Ectodermal cell (in vitro differentiated cells): ENCODE measurements at regions not wholly inside any gene's neighbourhood (a gene's known extent, or its start where the extent isn't known, plus 50 kb on each side); places are given as distances from the start of the nearest gene placed in this dataset.

Experiments
- H3K27ac ChIP-seq: 2 replicates; pipeline ENCODE4 v1.7.0; 2013; ENCODE audit warnings: mild to moderate bottlenecking, low read depth, low read length; ENCODE audit not compliant: insufficient read depth, poor library complexity, severe bottlenecking
- H3K27me3 ChIP-seq: 2 replicates; pipeline ENCODE4 v1.7.0; 2013; ENCODE audit warnings: mild to moderate bottlenecking, low read length; ENCODE audit not compliant: insufficient read depth, control insufficient read depth, poor library complexity, severe bottlenecking
- H3K36me3 ChIP-seq: one replicate; pipeline ENCODE4 v1.7.0; 2013; ENCODE audit warnings: low read length; ENCODE audit not compliant: control insufficient read depth, insufficient read depth
- H3K4me1 ChIP-seq: one replicate; pipeline ENCODE4 v1.7.0; 2013; ENCODE audit warnings: low read length; ENCODE audit not compliant: control insufficient read depth, insufficient read depth
- H3K4me3 ChIP-seq: 2 replicates; pipeline ENCODE4 v1.7.0; 2013; ENCODE audit warnings: low read depth, low read length, control low read depth; ENCODE audit not compliant: insufficient read depth
- H3K9me3 ChIP-seq: 2 replicates; pipeline ENCODE4 v1.7.0; 2013; ENCODE audit warnings: mild to moderate bottlenecking, low read length, moderate library complexity; ENCODE audit not compliant: control insufficient read depth
- WGBS, 2 experiments: methylation state at CpG; one replicate each; pipeline ENCODE4 v1.1.7; 2013; ENCODE audit warnings: missing lambda C conversion rate in 2 of 2; 5-methylcytosine and 5-hydroxymethylcytosine counted together

DNA sequence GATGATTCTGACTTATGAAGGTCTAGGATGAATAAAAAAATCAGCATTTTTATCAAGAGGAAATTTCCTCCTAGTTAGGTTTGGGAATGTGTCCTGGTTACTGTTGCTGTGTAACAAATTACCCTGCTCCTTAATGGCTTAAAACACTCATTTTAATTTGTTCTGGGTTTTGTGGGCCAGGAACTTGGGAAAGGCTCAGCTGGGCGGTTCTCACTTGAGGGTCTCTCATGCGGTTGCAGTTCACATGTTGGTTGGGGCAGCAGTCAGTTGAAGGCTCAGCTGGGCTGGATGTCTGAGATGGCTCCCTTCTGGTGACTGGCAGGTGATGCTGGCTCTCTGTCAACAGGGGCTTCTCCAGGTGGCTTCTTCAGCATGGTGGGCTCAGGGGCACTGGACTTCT lies 214.6 kb downstream of the RBM19 start:
- no peak overlapping the region for H3K4me3 ChIP-seq
- no peaks in the 10 kb centered on the region for H3K36me3 ChIP-seq
- H3K4me1 ChIP-seq: no peaks in the 10 kb centered on the region
- H3K27ac ChIP-seq: no peak overlapping the region
- no peaks in the 10 kb centered on the region for H3K27me3 ChIP-seq
- no peaks in the 10 kb centered on the region for H3K9me3 ChIP-seq
- WGBS, 2 experiments: 90 to 95% methylated on average over 2 of the region's 2 CpGs

DNA sequence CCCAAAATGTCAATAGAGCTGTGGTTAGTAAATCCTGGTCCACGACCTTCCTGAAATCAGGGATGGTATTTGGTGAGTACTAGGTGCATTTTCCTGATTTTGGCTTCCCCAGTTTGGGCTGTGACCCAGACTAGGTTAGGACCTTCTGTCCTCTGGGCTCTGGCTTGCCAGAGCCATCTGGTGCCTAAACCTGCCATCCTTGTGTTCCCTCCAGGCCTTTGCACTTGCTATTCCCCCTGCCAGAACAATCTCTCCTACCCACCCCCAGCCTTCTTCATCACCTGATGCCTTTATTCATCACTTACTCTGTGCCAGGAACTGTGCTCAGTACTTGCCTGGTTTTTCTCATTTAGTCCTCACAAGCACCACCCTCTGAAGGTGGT lies 216.7 kb downstream of the RBM19 start:
- H3K9me3 ChIP-seq: no peaks in the 10 kb centered on the region
- H3K4me1 ChIP-seq: no peaks in the 10 kb centered on the region
- H3K27me3 ChIP-seq: no peaks in the 10 kb centered on the region
- H3K4me3 ChIP-seq: no peak overlapping the region
- no peak overlapping the region for H3K27ac ChIP-seq
- H3K36me3 ChIP-seq: no peaks in the 10 kb centered on the region
- WGBS, 2 experiments: 67 to 97% methylated on average over 1 of the region's 1 CpG

DNA sequence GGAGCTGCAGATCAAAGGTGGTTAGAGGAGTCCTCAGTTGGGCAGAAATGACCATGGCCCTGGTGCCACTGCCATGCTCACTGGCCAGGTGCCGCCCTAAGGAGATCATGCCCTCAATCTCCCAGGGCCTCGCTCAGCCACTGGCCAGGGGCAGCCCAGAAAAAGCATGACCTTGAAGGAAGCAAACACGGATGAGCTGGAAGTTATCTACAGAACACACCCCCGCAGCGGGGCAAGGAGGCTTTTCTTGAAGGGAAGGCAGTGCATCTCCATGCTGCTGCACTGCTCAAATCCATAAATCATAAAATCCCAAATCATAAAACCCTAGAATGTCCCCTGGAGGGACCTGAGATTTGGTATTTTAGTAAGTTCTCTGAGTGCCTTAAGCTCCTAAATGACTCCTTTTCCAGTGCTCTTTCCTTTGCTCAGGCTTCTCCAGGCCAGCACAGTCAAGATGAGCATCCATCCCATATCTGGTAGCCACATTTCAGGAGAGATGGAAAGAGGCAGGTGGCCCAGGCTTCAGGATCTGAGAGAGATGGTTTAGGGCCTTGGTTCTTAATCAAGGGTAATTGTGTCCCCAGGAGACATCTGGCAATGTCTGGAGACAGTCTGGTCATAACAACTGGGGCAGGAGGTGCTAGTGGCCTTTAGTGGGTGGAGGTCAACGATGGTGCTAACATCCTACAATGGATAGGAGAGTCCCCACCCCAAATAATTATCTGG lies 217.3 kb downstream of the RBM19 start:
- no peaks in the 10 kb centered on the region for H3K36me3 ChIP-seq
- H3K4me3 ChIP-seq: no peak overlapping the region
- no peak overlapping the region for H3K27ac ChIP-seq
- H3K27me3 ChIP-seq: no peaks in the 10 kb centered on the region
- no peaks in the 10 kb centered on the region for H3K4me1 ChIP-seq
- no peaks in the 10 kb centered on the region for H3K9me3 ChIP-seq
- 81 to 90% methylated on average over 6 of the region's 6 CpGs for WGBS, 2 experiments

DNA sequence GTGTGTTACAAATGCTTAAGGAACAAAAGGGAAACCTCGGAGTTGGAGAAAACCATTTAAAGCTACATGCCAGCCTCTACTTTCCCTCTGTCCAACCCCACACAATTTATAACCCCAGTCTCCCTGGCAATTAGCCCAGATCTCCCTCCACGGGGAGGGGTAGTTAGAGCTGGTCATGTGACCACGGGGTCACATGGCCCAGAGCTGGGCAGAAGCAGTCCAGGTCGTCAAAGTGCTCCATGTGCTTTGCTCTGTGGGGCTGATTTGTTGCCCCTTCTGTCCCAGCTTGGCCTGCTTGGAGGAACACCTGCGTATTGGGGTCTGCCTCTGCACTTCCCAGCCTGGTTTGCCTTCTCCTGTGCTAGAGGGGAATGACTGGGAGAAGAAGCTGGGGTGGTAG lies 219.1 kb downstream of the RBM19 start:
- Histone ChIP-seq H3K27me3 (no peaks in the 10 kb centered on the region), H3K36me3 (no peaks in the 10 kb centered on the region), H3K9me3 (no peaks in the 10 kb centered on the region), H3K4me3 (no peak overlapping the region), H3K4me1 (no peaks in the 10 kb centered on the region), H3K27ac (no peak overlapping the region)
- WGBS, 2 experiments: 78 to 86% methylated on average over 5 of the region's 5 CpGs

DNA sequence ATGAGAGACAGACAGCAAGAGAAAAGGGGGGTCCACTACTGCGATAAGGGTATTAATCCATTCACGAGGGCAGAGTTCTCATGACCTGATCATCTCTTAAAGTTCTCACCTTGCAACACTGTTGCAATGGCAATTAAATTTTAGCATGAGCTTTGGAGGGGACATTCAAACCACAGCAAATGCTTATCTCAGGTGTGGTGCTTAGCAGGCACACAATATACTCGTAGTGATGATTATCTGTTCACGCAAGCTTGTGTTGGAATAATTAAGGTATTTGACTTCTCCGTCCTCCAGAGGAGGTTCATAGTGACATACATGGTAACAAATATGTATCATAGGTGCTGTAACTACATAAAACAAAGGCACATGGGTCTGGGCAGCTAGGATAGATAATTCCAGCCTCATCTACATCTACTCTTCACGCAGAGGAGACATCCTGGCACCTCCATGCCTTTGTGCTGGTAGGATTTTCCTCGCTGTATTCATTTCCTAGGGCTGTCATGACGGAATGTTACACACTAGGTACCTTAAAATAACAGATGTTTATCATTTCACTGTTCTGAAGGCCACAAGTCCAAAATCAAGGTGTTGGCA lies 221.2 kb downstream of the RBM19 start:
- WGBS, 2 experiments: 86 to 93% methylated on average over 7 to 8 of the region's 8 CpGs
- no peak overlapping the region for H3K4me3 ChIP-seq
- no peaks in the 10 kb centered on the region for H3K27me3 ChIP-seq
- no peaks in the 10 kb centered on the region for H3K4me1 ChIP-seq
- H3K9me3 ChIP-seq: no peaks in the 10 kb centered on the region
- no peak overlapping the region for H3K27ac ChIP-seq
- H3K36me3 ChIP-seq: no peaks in the 10 kb centered on the region

DNA sequence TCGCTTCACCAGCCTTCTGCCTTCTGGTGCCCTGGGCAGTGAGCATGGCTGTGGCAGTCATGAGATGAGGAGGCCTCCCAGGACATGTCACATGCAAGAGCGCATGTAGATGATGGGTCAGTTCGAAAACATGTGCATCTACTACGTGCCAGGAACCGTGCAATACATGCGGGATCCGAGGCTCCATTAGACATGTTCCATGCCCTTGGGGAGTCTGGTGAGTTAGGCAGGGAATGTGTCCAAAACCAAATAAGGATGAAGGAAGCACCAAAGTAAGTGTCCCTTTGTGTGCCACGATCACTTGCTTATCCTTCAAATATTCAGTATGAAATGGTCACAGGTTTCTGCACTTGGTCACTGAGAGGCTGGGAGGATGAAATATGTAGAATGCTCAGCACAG lies 223.3 kb downstream of the RBM19 start:
- no peaks in the 10 kb centered on the region for H3K4me1 ChIP-seq
- H3K36me3 ChIP-seq: no peaks in the 10 kb centered on the region

DNA sequence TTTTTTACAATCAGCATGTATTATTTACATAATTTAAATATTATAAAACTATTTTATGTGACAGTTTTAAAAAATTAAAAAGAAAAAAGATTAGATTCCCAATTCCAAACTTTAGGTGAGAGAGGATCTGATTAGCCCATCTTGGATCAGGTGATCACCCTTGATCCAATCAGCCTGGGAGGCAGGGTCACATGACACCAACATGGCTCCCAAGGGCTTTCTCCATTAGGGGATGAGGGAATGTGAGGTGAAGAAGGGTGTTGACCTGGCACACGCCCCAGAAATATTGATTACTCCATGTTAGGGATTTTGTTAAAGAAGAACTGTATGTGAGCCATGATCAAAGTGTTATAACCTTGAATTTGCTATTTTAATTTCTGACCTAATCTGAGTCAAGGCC lies 225.4 kb downstream of the RBM19 start:
- no peaks in the 10 kb centered on the region for H3K36me3 ChIP-seq
- peaks cover 2% of the 10 kb centered on the region for H3K4me1 ChIP-seq
- WGBS, 2 experiments: 92 to 95% methylated on average over 1 of the region's 1 CpG
- H3K9me3 ChIP-seq: no peaks in the 10 kb centered on the region
- H3K4me3 ChIP-seq: no peak overlapping the region
- H3K27me3 ChIP-seq: no peaks in the 10 kb centered on the region
- H3K27ac ChIP-seq: no peak overlapping the region

More for the DNA sequence above, 223.3 kb downstream of the RBM19 start:
- H3K4me3 ChIP-seq: no peak overlapping the region
- WGBS, 2 experiments: 95 to 96% methylated on average over 8 of the region's 8 CpGs
- no peaks in the 10 kb centered on the region for H3K9me3 ChIP-seq
- H3K27me3 ChIP-seq: no peaks in the 10 kb centered on the region
- no peak overlapping the region for H3K27ac ChIP-seq

DNA sequence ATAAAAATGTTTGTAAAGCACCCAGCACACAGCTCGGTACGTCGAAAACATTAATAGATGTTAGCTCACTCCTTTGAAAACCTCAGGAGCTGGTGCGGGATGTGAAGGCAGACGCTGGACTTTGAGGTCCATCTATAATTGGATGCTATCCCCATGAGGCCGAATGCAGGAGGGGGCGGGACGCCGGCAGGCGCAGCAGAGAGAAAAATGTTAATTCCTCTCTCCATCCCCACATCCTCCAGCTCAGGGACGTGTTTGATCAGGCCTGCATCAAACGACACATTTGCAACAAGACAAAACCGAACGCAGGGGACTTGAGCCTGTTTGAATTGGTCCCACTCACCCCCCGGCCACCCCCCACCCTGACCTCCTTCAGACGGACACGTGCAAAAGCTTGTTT lies 231.0 kb downstream of the RBM19 start:
- Histone ChIP-seq H3K9me3 (no peaks in the 10 kb centered on the region), H3K4me3 (no peak overlapping the region), H3K4me1 (peaks cover 11% of the 10 kb centered on the region), H3K27me3 (no peaks in the 10 kb centered on the region), H3K36me3 (no peaks in the 10 kb centered on the region), H3K27ac (no peak overlapping the region)
- WGBS, 2 experiments: 33 to 37% methylated on average over 17 of the region's 17 CpGs

DNA sequence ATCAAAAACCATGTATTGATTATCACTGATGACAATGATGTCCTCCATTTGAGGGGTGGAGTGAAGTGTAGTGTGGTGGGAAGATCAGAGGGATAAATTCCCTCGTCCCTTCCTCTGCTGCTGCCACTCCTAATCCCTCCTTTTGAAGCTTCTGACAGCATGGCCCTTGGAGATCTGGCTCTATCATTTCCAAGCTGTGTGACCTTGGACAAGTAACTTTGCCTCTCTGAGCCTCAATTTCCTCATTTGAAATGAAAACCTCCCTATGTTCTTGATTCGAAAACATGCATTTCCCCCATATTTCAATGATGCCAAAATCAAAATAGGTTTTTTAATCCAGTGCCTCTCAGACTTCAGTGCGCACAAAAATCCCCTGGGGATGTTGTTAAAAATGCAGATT lies 231.6 kb downstream of the RBM19 start:
- no peak overlapping the region for H3K4me3 ChIP-seq
- WGBS, 2 experiments: 62 to 86% methylated on average over 2 to 3 of the region's 3 CpGs
- no peaks in the 10 kb centered on the region for H3K9me3 ChIP-seq
- peaks cover 11% of the 10 kb centered on the region for H3K4me1 ChIP-seq
- H3K27me3 ChIP-seq: no peaks in the 10 kb centered on the region
- H3K27ac ChIP-seq: no peak overlapping the region
- no peaks in the 10 kb centered on the region for H3K36me3 ChIP-seq

DNA sequence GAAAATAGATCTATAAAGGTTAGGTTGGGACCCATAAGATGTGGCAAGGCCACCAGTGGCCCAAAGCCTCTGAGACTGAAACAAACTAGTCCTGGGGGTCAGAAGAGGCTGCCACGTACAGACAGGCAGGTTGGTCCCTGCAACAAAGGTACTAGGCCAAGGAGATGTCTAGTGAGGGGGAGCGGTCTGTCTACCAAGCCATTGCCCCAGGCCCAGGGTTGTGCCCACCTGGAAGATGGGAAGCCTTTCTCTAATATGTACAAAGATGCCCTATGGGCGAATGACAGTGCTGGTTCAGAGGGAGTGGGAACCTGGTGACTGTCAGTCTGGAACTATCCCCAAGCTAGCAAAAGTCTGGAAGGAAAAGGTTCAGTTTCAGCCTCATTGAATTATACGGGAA lies 233.2 kb downstream of the RBM19 start:
- Histone ChIP-seq H3K9me3 (no peaks in the 10 kb centered on the region), H3K4me3 (no peak overlapping the region), H3K27me3 (no peaks in the 10 kb centered on the region), H3K4me1 (peaks cover 11% of the 10 kb centered on the region), H3K27ac (no peak overlapping the region), H3K36me3 (no peaks in the 10 kb centered on the region)
- 91 to 94% methylated on average over 4 of the region's 4 CpGs for WGBS, 2 experiments
